ENCODE measurements at regions not wholly inside any gene's neighbourhood (a gene's known extent, or its start where the extent isn't known, plus 50 kb on each side); places are given as distances from the start of the nearest gene placed in this dataset.

DNA sequence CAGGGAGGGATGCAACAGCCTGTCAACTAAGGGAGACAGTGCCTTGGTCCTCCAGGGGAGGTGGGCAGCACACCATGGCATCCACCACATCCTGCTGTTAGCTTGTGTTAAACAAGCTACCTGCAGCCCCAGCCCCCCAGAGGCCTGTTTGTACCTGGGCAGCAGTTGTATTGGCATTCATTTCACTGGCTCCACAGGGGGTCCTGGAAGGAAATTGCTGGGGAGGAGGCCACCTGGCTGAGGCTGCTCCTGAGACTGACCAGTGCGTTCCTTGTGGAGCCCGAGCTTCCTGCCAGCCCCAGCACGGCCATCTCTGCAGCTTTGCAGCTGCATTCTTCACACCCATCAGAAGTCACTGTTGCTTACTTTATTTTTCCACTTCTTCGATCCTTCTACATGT lies 479.9 kb downstream of the INSC start:
- TF ChIP-seq, protein P1, sequence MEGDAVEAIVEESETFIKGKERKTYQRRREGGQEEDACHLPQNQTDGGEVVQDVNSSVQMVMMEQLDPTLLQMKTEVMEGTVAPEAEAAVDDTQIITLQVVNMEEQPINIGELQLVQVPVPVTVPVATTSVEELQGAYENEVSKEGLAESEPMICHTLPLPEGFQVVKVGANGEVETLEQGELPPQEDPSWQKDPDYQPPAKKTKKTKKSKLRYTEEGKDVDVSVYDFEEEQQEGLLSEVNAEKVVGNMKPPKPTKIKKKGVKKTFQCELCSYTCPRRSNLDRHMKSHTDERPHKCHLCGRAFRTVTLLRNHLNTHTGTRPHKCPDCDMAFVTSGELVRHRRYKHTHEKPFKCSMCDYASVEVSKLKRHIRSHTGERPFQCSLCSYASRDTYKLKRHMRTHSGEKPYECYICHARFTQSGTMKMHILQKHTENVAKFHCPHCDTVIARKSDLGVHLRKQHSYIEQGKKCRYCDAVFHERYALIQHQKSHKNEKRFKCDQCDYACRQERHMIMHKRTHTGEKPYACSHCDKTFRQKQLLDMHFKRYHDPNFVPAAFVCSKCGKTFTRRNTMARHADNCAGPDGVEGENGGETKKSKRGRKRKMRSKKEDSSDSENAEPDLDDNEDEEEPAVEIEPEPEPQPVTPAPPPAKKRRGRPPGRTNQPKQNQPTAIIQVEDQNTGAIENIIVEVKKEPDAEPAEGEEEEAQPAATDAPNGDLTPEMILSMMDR (IDR thresholded peaks at IDR 0.05; ENCODE audit: extremely low read depth, insufficient read depth, missing control alignments), result no peak
- DNase-seq (ENCODE audit: low spot score), result no peak
- in situ Hi-C loops (cut with MboI; ENCODE audit: low pct_unique_long_range_greater_than_20kb, low sequenced_read_pairs, unreplicated experiment), result no loop called here

- DNase-seq (ENCODE audit: low spot score), result no peak
- TF ChIP-seq, protein P1 (IDR thresholded peaks at IDR 0.05; ENCODE audit: extremely low read depth, insufficient read depth, missing control alignments), result no peak
- in situ Hi-C loops (cut with MboI; ENCODE audit: low pct_unique_long_range_greater_than_20kb, low sequenced_read_pairs, unreplicated experiment), result no loop called here
Observed at GRCh38 chr11:15599376-15599775, 484.7 kb downstream of the INSC start.

GRCh38 chr11:15602047-15602446 lies 487.3 kb downstream of the INSC start:
- in situ Hi-C loops (cut with MboI; ENCODE audit: low pct_unique_long_range_greater_than_20kb, low sequenced_read_pairs, unreplicated experiment), result no loop called here
- DNase-seq (ENCODE audit: low spot score), result no peak
- TF ChIP-seq, protein P1 (IDR thresholded peaks at IDR 0.05; ENCODE audit: extremely low read depth, insufficient read depth, missing control alignments), result no peak

DNA sequence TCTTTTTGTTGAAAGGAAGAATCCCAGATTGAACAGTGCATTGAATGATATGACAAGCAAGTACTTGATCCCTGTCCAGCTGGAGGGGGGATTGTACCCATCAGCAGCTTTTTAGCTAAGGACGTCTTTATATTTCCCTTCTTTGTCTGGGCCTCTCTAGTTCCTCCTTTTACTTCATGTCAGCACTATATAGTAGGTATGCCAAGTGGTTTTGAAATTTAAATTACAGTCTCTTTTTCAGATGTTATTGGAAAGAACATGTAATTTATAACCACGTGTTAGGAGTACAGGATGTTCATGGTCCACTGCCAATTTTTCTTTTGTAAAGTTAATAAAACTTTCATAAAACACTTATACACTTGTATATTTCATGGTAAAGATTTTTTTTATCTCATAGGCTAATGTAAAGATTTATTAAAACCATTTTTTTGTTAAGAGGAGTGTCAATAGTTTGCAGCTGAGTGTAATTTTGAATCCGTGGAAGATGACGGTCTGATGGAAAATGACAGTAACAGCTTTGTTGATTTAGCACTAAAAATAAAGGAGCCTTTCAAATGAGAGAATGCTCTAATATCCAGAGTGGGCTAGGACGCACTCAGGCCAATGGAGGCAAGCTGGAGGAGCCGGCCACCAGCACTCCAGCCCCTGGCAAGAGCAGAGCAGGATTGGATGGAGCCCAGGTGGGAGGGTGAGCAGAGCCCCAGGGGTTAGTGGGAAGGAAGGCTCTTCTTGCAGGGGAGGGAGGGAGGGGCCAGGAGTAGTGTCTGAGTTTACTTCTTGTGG lies 488.3 kb downstream of the INSC start:
- TF ChIP-seq, protein P1 (IDR thresholded peaks at IDR 0.05; ENCODE audit: extremely low read depth, insufficient read depth, missing control alignments), result no peak
- in situ Hi-C loops (cut with MboI; ENCODE audit: low pct_unique_long_range_greater_than_20kb, low sequenced_read_pairs, unreplicated experiment), result no loop called here
- DNase-seq (ENCODE audit: low spot score), result no peak

DNA sequence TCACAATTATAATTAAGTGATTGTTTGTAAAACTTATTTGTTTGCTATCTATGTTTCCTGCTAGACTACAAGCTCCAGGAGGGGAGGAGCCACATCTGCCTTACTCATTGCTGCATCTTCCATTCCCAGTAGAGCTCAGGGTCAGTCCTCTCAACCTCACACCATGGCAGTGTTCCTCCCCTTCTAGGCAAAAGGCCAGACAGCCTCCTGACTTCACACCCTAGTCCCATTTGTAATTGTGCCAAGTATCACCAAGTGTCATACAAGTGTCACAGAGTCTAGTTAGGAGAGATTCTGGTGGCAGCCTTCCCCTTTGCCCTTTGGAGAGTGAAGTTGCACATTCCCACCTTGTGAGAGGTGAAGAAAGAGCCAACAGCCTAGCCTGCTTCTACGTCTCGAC lies 490.4 kb downstream of the INSC start:
- in situ Hi-C loops (cut with MboI; ENCODE audit: low pct_unique_long_range_greater_than_20kb, low sequenced_read_pairs, unreplicated experiment), result no loop called here
- DNase-seq (ENCODE audit: low spot score), result no peak
- TF ChIP-seq, protein P1 (IDR thresholded peaks at IDR 0.05; ENCODE audit: extremely low read depth, insufficient read depth, missing control alignments), result no peak

DNA sequence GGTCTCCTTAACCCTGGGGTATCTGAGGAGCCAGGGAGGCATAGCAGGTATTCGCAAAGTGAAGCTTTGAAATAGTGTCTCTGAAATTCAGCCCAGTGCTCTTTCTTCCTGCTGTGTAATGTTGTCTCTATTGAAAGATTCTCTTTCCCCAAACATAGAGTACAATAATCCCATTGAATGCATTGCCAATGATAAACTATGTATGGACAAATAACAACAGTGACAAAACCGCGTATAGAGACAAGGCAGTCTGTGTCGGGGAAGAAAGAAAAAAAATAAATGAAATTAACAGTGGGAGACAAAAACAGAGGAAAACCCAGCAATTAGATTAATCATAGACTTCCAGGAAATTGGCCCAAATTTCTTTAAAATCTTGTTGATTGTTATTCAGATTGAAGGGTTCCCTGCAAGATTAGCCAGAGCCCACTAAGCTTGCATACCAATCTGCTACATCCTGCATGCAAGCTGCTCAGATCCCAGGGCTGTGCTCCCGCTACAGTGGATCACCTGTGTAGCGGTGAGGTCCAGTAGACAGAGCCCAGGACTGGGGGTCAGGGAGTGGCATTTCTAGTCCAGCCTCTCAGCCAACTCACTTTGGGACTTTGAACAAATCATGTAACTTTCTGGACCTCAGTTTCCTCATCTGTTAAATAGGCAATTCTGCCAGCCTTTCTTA lies 492.8 kb downstream of the INSC start:
- TF ChIP-seq, protein P1 (IDR thresholded peaks at IDR 0.05; ENCODE audit: extremely low read depth, insufficient read depth, missing control alignments), result no peak
- no peak for DNase-seq (ENCODE audit: low spot score)
- in situ Hi-C loops (cut with MboI; ENCODE audit: low pct_unique_long_range_greater_than_20kb, low sequenced_read_pairs, unreplicated experiment), result no loop called here
